H7 (cell line): ENCODE measurements at regions not wholly inside any gene's neighbourhood (a gene's known extent, or its start where the extent isn't known, plus 50 kb on each side); places are given as distances from the start of the nearest gene placed in this dataset.
"Not testable (repeated sequence)": the region's sequence is repeated elsewhere in the genome, so short reads cannot be mapped to it uniquely, and the experiment has no call there.

Experiments
- DNase-seq: peaks from one replicate; pipeline ENCODE4 v3.0.0; 2012
- H3K27me3 ChIP-seq: 2 replicates; pipeline ENCODE4 v1.6.0; 2011; ENCODE audit warnings: mild to moderate bottlenecking, low read length; ENCODE audit not compliant: control insufficient read depth, insufficient read depth
- H3K36me3 ChIP-seq: replicated peaks from 2 replicates; pipeline ENCODE4 v1.5.1; 2011; ENCODE audit warnings: low read length; ENCODE audit not compliant: control insufficient read depth, insufficient read depth
- H3K4me3 ChIP-seq: 2 replicates; pipeline ENCODE4 v1.5.1; 2011; ENCODE audit warnings: low read depth, mild to moderate bottlenecking, control low read depth, low read length, moderate library complexity; ENCODE audit not compliant: insufficient read depth

DNA sequence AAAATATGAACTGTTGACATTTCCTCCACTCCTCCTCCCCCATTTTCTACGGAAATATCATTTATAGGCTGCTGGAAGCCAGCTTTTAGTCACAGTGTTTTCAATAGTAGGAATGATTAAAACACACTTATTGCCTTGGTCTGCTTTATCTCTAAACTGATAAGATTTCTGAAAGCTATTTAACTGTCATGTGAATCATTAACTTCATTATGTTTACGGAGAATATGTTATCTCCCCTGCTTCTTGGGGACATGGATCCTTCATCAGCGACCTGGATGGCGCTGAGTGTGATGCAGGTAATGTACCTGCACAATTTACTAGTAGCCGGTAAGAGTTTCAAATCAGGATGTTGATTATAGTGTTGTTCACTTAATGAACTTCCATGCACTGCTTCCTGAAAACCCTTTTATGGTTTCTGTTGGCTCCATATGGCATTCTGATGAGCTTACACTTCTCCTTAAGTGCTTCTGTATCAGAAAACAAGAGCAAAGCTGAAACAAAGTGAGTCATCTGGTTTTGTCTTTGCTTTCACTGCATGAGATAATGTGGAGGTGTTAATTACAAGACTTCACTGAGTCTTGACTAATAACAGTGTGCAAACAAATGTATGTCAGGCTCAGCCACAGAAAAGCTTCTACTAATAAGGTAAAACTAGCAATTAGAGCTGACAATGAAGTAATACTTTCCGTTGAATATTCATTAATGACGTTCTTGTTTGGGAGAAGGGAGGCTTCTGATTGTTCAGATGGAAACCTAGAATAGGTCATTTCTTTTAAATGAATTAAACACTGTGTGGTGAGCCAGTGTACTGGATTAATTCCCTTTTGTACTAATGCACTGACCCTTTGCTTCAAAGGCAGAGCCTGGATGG, 162.4 kb upstream of the ZNF608 start:
- Histone ChIP-seq H3K4me3 (no peak overlapping the region), H3K27me3 (peaks cover 6% of the 10 kb centered on the region), H3K36me3 (no peaks in the 10 kb centered on the region)
- DNase-seq, result no peak

DNA sequence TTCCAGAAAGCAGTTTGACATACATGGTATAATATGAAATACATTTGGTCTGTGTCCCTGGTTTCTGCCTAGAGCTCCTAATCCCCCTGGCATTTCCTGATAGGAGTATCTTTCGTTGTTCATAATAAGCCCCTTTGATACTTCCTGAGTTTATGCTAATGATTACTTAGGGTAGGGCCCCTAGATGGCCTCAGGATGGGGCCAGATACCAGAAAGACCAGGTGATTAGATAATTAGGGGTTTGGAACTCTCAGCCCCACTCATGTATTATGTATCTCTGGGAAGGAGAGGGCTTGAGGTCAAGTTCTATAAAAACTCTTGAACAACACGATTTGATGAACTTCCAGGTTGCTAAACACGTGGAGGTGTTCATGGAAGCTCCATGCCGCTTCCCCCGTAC, 163.3 kb upstream of the ZNF608 start:
- peaks cover 2% of the 10 kb centered on the region for H3K27me3 ChIP-seq
- H3K4me3 ChIP-seq, result no peak overlapping the region
- no peaks in the 10 kb centered on the region for H3K36me3 ChIP-seq
- DNase-seq, result no peak

DNA sequence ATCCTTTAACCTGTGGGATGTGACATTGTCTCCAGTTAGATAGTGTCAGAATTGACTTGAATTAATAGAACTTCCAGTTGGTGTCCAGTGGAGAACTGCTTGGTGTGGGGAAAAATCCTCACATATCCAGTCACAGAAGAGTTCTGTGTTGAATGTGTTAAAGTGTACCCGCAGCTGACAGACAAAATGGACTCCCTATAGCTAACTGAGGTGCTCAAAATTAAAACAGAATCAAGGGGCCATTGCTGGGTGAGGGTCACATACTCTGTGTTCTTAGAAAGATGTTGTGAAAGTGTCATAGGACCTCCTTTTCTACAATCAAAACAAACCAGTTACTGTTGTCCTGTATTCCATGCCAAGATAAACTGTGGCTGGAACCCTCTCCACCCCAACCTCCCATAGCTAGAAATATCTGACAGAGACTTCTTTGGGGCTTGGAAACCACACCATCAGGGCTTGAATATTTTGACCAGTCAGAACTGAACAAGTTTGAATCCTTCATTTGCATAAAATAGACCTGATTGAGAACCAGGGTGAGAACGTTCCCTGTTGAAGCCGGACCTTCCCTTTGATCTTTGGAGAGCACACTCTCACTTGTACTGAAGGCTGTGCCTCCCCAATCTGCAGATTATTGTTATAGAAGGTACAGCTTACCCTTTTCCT, 164.0 kb upstream of the ZNF608 start:
- no peak for DNase-seq
- Histone ChIP-seq H3K36me3 (no peaks in the 10 kb centered on the region), H3K27me3 (peaks cover 2% of the 10 kb centered on the region), H3K4me3 (no peak overlapping the region)

DNA sequence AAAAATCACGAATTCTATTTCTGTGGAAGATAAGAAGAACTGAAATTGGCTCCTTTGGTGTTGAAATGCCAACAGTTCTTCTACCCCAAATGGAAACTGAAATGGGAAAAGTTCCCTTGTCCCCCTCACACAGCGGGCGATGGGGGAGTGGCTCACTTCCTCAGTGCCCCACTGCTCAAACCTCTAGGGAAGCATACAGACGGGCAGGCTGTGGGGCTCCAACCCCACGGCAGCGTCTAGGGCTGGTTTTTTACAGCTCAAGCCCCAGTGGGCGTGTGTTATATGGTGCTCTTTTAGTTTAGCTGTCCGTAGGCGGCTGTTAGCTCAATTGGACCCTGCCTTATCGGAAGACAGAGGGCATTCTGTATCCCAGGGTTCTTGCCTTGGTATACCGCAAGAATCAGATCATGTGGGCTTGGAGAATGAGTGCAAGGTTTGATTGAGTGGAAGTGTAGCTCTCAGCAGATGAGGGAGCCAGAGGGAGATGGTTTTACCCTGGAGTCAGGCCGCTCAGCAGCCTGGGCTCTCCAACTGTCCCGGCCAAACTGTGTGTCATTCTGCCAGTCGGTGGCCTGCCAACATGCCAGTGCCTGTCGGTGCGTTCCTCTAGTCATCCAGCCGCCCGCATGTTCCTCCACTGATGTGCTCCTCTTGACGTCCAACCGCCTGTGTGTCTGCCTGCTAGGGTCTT, 166.3 kb upstream of the ZNF608 start:
- no peak for DNase-seq
- H3K36me3 ChIP-seq, result no peaks in the 10 kb centered on the region
- no peaks in the 10 kb centered on the region; the same call in 1 of the 2 replicates for H3K27me3 ChIP-seq
- no peak overlapping the region for H3K4me3 ChIP-seq

DNA sequence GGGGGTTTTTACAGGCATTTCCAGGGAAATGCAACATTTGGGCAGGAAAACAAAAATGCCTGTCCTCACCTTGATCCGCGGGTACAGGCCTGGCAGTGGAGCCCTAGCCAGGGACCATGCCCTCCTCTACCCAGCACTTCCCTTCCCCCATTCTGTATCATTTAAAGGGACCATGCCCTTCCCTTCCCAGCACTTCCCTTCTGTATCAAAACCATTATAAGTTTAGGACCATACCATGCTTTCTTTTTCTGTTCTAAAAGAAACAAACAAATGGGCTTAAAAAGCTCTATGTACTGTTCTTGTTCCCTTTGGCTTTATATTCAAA, 166.9 kb upstream of the ZNF608 start:
- no peaks in the 10 kb centered on the region; the same call in 1 of the 2 replicates for H3K27me3 ChIP-seq
- DNase-seq, result no peak
- no peaks in the 10 kb centered on the region for H3K36me3 ChIP-seq
- H3K4me3 ChIP-seq, result no peak overlapping the region

DNA sequence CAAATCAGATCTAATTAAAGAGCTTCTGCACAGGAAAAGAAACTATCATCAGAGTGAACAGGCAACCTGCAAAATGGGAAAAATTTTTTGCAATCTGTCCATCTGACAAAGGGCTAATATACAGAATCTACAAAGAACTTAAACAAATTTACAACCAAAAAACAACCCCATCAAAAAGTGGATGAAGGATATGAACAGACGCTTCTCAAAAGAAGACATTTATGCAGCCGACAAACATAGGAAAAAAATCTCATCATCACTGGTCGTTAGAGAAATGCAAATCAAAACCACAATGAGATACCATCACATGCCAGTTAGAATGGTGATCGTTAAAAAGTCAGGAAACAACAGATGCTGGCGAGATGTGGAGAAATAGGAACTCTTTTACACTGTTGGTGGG, 169.9 kb upstream of the ZNF608 start:
- H3K36me3 ChIP-seq, H3K27me3 ChIP-seq, H3K4me3 ChIP-seq, DNase-seq: not testable (repeated sequence)

DNA sequence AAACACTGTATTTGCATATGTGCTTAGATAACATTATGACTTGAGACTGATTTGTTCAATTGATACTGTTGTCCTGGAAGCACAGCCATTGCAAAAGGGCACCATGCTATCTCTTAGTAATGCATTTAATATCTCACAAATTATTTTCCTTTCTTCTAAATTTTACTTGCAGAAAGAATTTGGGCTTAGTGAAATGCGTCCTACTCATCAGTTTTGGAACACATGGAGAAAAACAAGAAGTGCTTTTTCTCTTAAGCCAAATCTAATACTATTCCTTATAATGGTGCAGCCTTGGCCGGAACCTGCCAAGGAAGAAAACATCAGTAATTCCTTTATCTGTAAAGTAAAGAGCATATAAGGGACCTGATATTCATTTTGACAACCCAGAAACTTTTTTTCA, 172.2 kb upstream of the ZNF608 start:
- Histone ChIP-seq H3K36me3 (no peaks in the 10 kb centered on the region), H3K27me3 (no peaks in the 10 kb centered on the region), H3K4me3 (no peak overlapping the region)
- no peak for DNase-seq

DNA sequence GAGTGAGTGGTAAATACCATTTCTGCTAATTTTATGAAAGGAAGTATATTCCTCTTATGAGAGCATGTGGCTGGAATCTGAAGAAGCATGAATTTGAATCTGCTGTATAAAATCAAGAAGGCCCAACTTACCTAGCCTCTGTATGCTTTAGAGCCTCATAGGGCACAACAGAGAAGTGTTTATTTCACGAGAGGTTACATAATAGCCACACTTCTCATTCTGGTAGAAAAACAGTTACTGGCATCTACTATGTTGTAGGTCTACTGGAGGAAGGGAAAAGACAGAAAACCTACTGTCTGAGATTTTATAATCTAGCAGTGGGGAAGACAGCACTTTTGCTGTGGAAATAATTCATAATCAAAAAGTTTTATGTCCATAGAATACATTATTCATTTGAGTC, 172.6 kb upstream of the ZNF608 start:
- Histone ChIP-seq H3K4me3 (no peak overlapping the region), H3K27me3 (no peaks in the 10 kb centered on the region), H3K36me3 (no peaks in the 10 kb centered on the region)
- no peak for DNase-seq

DNA sequence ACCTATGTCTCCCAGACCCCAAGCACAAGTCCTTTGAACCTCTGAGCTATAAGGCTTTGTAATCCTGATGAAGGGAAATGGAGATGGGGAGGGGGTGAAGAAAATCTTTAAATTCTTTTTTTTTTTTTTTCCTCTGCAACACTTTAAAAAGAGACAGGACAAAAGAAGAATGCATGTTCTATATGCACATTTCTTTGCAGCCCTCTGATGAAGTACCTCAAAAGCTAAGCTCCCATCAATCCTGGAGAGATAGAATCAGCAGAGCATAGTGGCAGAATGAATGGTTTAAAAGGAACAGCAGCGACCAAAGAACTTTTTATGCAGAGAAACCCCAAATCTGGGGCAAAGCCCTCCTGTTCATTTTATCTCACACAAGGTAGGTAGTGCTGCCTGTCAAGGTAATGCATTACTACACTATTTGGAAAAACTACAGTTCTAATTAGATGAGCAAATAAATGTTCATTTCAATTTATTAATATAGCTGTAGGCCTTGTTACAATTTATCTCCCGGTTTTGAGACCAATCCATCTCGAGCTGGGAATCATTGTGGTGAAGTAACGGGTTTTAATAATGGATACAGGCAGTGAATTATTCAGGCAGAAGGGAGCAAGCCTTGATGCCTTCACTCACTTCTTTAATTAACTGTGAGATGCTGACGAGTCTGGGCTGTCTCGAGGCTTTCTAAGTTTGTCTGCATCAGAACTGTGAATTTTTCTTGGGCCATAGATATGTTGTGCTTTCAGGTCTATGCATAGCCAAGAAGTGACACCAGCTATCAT, 173.5 kb upstream of the ZNF608 start:
- H3K36me3 ChIP-seq, result no peaks in the 10 kb centered on the region

DNA sequence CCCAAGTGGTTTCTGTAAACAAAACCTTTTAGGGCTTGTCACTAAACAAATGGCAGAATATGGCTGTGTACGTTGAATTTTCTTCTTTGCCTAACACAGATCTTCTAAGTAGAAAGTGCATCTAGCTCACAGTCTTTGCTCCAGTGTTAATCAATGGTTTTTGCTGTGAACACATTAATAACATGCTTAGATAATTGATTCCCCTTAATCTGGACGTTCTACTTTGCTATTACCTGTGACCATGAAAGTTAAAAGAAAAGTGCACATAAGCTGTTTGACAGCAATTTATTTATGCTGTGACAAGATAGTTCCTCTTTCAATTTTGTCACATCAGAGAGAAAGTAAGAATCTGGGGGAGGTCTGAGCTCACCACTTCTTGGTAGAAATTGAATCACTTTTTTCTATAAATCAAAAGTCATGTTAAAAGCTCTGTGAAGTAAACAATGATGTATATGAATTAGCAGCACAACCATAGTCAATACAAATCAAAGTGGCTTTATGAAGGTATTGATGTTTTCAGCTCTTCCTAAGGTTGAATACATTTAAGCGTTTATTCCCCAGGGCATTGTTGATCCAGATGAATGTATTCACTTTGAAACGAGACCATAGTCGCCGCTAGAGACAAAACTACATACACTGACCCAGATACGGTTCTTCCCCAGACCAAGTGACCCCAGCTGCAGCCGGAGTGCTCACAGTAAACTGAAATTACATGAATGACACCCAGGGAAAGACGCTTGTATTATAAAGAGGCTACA, 174.6 kb upstream of the ZNF608 start:
- no peak for DNase-seq
- Histone ChIP-seq H3K36me3 (no peaks in the 10 kb centered on the region), H3K4me3 (no peak overlapping the region), H3K27me3 (no peaks in the 10 kb centered on the region)

More for the DNA sequence above, 173.5 kb upstream of the ZNF608 start:
- H3K4me3 ChIP-seq, result no peak overlapping the region
- no peak for DNase-seq
- H3K27me3 ChIP-seq, result no peaks in the 10 kb centered on the region

DNA sequence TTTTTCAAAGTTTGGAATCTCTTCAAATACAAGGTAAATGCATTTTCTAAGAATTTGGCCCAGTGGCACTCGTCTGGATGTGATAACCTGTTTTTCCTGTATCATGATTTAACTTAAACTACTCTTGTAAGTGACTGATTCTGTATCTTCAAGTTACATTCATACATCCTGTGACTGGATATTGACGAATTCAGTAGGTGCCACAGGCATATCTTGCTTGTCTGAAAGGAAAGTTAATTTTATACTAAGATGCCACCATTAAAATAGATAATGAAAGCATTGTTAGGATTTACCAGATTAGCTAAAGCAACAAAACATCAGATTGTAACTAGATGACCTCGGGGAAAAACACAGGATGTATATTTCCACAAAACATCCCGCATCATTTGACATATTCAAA, 175.3 kb upstream of the ZNF608 start:
- DNase-seq, result no peak
- Histone ChIP-seq H3K36me3 (no peaks in the 10 kb centered on the region), H3K4me3 (no peak overlapping the region), H3K27me3 (no peaks in the 10 kb centered on the region)

DNA sequence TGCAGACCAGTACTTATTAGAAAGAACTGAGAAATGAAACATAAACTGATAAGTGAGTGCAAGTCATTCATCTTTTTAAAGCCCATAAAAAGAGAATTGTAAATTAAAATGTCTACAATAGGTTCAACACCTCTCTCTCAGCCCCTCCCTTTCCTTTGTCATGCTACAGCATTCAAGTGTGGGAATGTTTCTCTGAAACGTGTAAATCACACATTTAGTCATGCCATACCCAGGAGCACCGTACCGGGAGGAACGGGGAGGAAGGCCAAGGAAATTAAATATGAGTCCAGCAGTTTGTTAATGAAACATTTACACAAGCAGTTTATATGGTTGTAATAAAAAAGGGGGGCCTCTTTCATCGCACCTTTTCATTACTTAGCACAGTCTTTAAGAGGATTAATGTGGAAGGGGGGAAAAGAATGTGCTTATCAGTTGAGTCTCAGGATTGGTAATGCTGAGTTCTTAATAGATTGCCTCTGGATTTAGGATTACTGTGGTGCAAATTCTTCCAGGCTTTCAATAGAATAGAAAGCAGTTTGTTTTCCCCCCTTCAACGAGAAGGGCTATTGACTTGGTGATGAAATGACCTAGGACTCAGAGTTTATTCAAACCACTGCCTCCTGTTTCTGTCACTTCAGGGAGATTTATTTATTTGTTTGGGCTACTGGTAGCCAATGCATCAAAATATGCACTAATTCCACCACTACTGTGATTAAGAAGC, 176.0 kb upstream of the ZNF608 start:
- Histone ChIP-seq H3K36me3 (no peaks in the 10 kb centered on the region), H3K4me3 (no peak overlapping the region), H3K27me3 (no peaks in the 10 kb centered on the region)
- DNase-seq, result no peak

DNA sequence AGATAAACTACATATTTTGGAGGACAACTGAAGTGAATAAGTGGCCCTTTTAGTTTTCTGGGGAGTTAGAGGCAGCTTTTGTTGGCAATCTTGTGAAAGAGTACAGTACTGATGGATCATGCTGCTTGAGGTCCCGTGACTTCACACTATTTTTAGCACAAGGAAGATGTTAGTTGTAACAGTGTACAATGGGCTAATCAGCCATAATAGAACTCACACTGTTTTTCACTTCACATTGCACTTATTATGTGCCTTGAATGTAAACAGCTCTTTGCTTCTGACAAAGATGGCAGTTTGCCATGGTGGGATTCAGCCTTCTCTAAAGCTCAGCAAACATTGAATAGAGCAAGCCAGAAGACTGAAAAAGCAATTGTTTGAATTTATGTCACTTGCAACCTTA, 176.7 kb upstream of the ZNF608 start:
- no peak for DNase-seq
- Histone ChIP-seq H3K36me3 (no peaks in the 10 kb centered on the region), H3K27me3 (no peaks in the 10 kb centered on the region), H3K4me3 (no peak overlapping the region)
